Stomach (tissue), 8 donors: ENCODE measurements at regions not wholly inside any gene's neighbourhood (a gene's known extent, or its start where the extent isn't known, plus 50 kb on each side); places are given as distances from the start of the nearest gene placed in this dataset.
"Not testable (repeated sequence)": the region's sequence is repeated elsewhere in the genome, so short reads cannot be mapped to it uniquely, and the experiment has no call there.

Experiments used
- DNase-seq, 2 donors: peaks; one replicate each; pipeline versions ENCODE4 v3.0.0 to v3.0.0-alpha.2; 2013 to 2019
- H3K27ac ChIP-seq, 5 donors: fragments of 200-600 bp in 4 of 5; sonication (generic) in 4 of 5; one replicate each; pipeline ENCODE4 v1.5.1; 2013 to 2019; ENCODE audit warnings: mild to moderate bottlenecking in 1 of 5, moderate library complexity in 1 of 5
- H3K27me3 ChIP-seq, 3 donors: fragments of 200-600 bp; sonication (generic); one replicate each; pipeline ENCODE4 v1.5.1; 2017 to 2019; ENCODE audit warnings: mixed run types in 1 of 3
- H3K36me3 ChIP-seq, 4 donors: fragments of 200-600 bp; sonication (generic); 1 replicate in 3 of 4; 2 replicates in 1 of 4; pipeline ENCODE4 v1.5.1; 2016 to 2019
- H3K4me1 ChIP-seq, 4 donors: fragments of 200-600 bp; sonication (generic); one replicate each; pipeline ENCODE4 v1.5.1; 2016 to 2019
- H3K4me3 ChIP-seq, 4 donors: fragments of 200-600 bp; sonication (generic) in 3 of 4; one replicate each; pipeline ENCODE4 v1.5.1; 2016 to 2019; ENCODE audit warnings: mild to moderate bottlenecking in 1 of 4
- H3K9me3 ChIP-seq, 4 donors: fragments of 200-600 bp; sonication (generic); one replicate each; pipeline ENCODE4 v1.5.1; 2016 to 2019
- CTCF ChIP-seq, 7 experiments: fragments of 450-650 bp in 4 of 7; fragments of 200-600 bp in 3 of 7; sonication (generic) in 3 of 7; IDR thresholded peaks; one replicate each; pipeline ENCODE4 v1.5.1; 2016 to 2019; ENCODE audit warnings: antibody characterized with exemption in 7 of 7, control low read depth in 2 of 7, mild to moderate bottlenecking in 1 of 7
- EP300 ChIP-seq: sonication (generic); formaldehyde crosslinking; IDR thresholded peaks from one replicate; pipeline ENCODE4 v1.6.1; 2017; ENCODE audit warnings: antibody characterized with exemption
- POLR2A ChIP-seq, 4 donors: fragments of 450-650 bp; IDR thresholded peaks; one replicate each; pipeline ENCODE4 v1.6.1; 2016; ENCODE audit warnings: antibody characterized with exemption in 4 of 4, control low read depth in 2 of 4, mild to moderate bottlenecking in 1 of 4, moderate library complexity in 1 of 4
- POLR2AphosphoS5 ChIP-seq, 3 donors: sonication (generic); formaldehyde crosslinking; IDR thresholded peaks; one replicate each; pipeline ENCODE4 v1.6.1; 2016; ENCODE audit warnings: antibody characterized with exemption in 3 of 3
- WGBS, 5 donors: extraction: QIAGEN DNeasy Blood & Tissue Kit in 3 of 5; methylation state at CpG; one replicate each; pipeline versions ENCODE4 v1.1.5 to v1.1.7; 2013 to 2018; 5-methylcytosine and 5-hydroxymethylcytosine counted together
- intact Hi-C: fragments of 100-400 bp; cut with DNase I; formaldehyde crosslinking; loops from one replicate; pipeline ENCODE4 v1.15.1; 2023; ENCODE audit warnings: low total_unique reads
- donor health status: healthy with polysubstance abuse.
- donor health status: Bipolar disorder and iron deficiency.
- donor health status: healthy.

- intact Hi-C loops, result no loop called here
Observed at GRCh38 chrX:45557387-45557786, 356.7 kb upstream of the DIPK2B start.

GRCh38 chrX:45554736-45555135 is 354.1 kb upstream of the DIPK2B start:
- no peak for TF ChIP-seq EP300
- no peak for TF ChIP-seq CTCF (IDR thresholded peaks at IDR 0.05)
- no peak for TF ChIP-seq POLR2A (IDR thresholded peaks at IDR 0.05)
- TF ChIP-seq POLR2AphosphoS5 (IDR thresholded peaks at IDR 0.05), result no peak
- H3K9me3 ChIP-seq, result no peaks in the 10 kb centered on the region
- no peak overlapping the region for H3K4me3 ChIP-seq
- 79 to 100% (median 91%) methylated on average over 1 of the region's 1 CpG for WGBS, 5 donors
- H3K27me3 ChIP-seq, result no peaks in the 10 kb centered on the region
- no peaks in the 10 kb centered on the region for H3K36me3 ChIP-seq
- no peak for DNase-seq
- no peak overlapping the region for H3K27ac ChIP-seq
- intact Hi-C loops, result no loop called here
- H3K4me1 ChIP-seq, result no peaks in the 10 kb centered on the region

More at GRCh38 chrX:45557387-45557786, 356.7 kb upstream of the DIPK2B start:
- no peak overlapping the region for H3K4me3 ChIP-seq
- no peak overlapping the region for H3K27ac ChIP-seq
- WGBS, 5 donors, result 14 to 72% (median 30%) methylated on average over 2 of the region's 2 CpGs
- H3K9me3 ChIP-seq, result no peaks in the 10 kb centered on the region
- H3K27me3 ChIP-seq, result no peaks in the 10 kb centered on the region
- no peak for DNase-seq
- no peaks in the 10 kb centered on the region for H3K4me1 ChIP-seq
- no peaks in the 10 kb centered on the region for H3K36me3 ChIP-seq
- TF ChIP-seq EP300 (no peak), POLR2A (IDR thresholded peaks at IDR 0.05) (no peak), POLR2AphosphoS5 (IDR thresholded peaks at IDR 0.05) (no peak), CTCF (IDR thresholded peaks at IDR 0.05) (peak in 1 of 7 experiments; percentile 40)

- DNase-seq, result no peak
- TF ChIP-seq POLR2A (IDR thresholded peaks at IDR 0.05) (no peak), CTCF (IDR thresholded peaks at IDR 0.05) (no peak), POLR2AphosphoS5 (IDR thresholded peaks at IDR 0.05) (no peak)
- Histone ChIP-seq H3K27me3 (no peaks in the 10 kb centered on the region), H3K4me3 (no peak overlapping the region), H3K36me3 (no peaks in the 10 kb centered on the region), H3K9me3 (no peaks in the 10 kb centered on the region), H3K27ac (no peak overlapping the region), H3K4me1 (no peaks in the 10 kb centered on the region)
- WGBS, 5 donors, result 33 to 89% (median 63%) methylated on average over 1 of the region's 1 CpG
- intact Hi-C loops, result no loop called here
Observed at GRCh38 chrX:45553417-45553816, 352.7 kb upstream of the DIPK2B start.

- H3K27me3 ChIP-seq, result not testable (repeated sequence)
Observed at GRCh38 chrX:45546697-45547096, 346.0 kb upstream of the DIPK2B start.

GRCh38 chrX:45540181-45540580 is 339.5 kb upstream of the DIPK2B start:
- Histone ChIP-seq H3K9me3 (peaks cover 0 to under 1% (median under 1%) of the 10 kb centered on the region in 4 donors), H3K4me3 (no peak overlapping the region), H3K27ac (no peak overlapping the region), H3K36me3 (no peaks in the 10 kb centered on the region), H3K4me1 (no peaks in the 10 kb centered on the region), H3K27me3 (no peaks in the 10 kb centered on the region)
- WGBS, 5 donors, result 63 to 82% (median 64%) methylated on average over 2 of the region's 2 CpGs
- TF ChIP-seq EP300 (no peak), POLR2AphosphoS5 (IDR thresholded peaks at IDR 0.05) (no peak), CTCF (IDR thresholded peaks at IDR 0.05) (no peak), POLR2A (IDR thresholded peaks at IDR 0.05) (no peak)
- peak in 1 of 2 donors; percentile 22 for DNase-seq
- intact Hi-C loops, result no loop called here

More at GRCh38 chrX:45546697-45547096, 346.0 kb upstream of the DIPK2B start:
- H3K36me3 ChIP-seq, DNase-seq, H3K4me1 ChIP-seq, intact Hi-C loops, H3K27ac ChIP-seq, H3K4me3 ChIP-seq: not testable (repeated sequence)
- peaks cover 0 to 31% (median 18%) of the 10 kb centered on the region in 4 donors for H3K9me3 ChIP-seq
